GM12878 (cell line): ENCODE measurements at regions not wholly inside any gene's neighbourhood (a gene's known extent, or its start where the extent isn't known, plus 50 kb on each side); places are given as distances from the start of the nearest gene placed in this dataset.
A peak's percentile ranks its signal among the peaks of the same experiment; 100 is the strongest.

ENCODE experiments used
- ATAC-seq: fragments of 200-7000 bp; cut with Tn5 transposase; 3 replicates; pipeline ENCODE4 v1.9.1; 2020; ENCODE audit warnings: mild to moderate bottlenecking, moderate library complexity
- BruUV-seq: library from RNA; stranded (reverse); fragments of 400-500 nt; replicated peaks from 2 replicates; lab custom pipeline; 2021; lab: Mats Ljungman, UMichigan
- CTCF ChIA-PET: fragments of 300-600 bp; sonication (Branson Sonifier 250); formaldehyde crosslinking; extraction: SDS; loops from one replicate; lab custom pipeline; 2021; ENCODE audit warnings: inconsistent platforms; lab: Yijun Ruan, JAX
- POLR2A ChIA-PET: fragments of 350-600 bp; formaldehyde crosslinking; extraction: SDS; loops from one replicate; lab custom pipeline; 2021; ENCODE audit warnings: inconsistent platforms; lab: Charles Lee
- RAD21 ChIA-PET: fragments of 300-600 bp; sonication (Branson Sonifier 250); formaldehyde crosslinking; loops from one replicate; lab custom pipeline; 2023; ENCODE audit warnings: antibody characterized with exemption; ENCODE audit not compliant: unreplicated experiment; lab: Charles Lee
- SMC1A ChIA-PET: fragments of 300-600 bp; sonication (Branson Sonifier 250); formaldehyde crosslinking; loops from one replicate; lab custom pipeline; 2023; ENCODE audit not compliant: unreplicated experiment, uncharacterized antibody; lab: Charles Lee
- DNase-seq: peaks from one replicate; pipeline ENCODE4 v3.0.0-alpha.2; 2011; ENCODE audit warnings: low read depth, low spot score
- FAIRE-seq: peaks from 3 replicates; lab custom pipeline; 2011; peaks lifted over from hg19 to GRCh38; lab: Jason Lieb, UNC
- H2AFZ ChIP-seq: 2 replicates; pipeline ENCODE4 v1.6.0; 2011; ENCODE audit warnings: low read depth, low read length, control low read depth; ENCODE audit not compliant: control insufficient read depth
- H3K27ac ChIP-seq: 2 replicates; pipeline ENCODE4 v1.5.1; 2011; ENCODE audit warnings: control low read depth; ENCODE audit not compliant: control insufficient read depth, insufficient read depth
- H3K27me3 ChIP-seq, 2 experiments: replicated peaks in 1 of 2; 2 replicates each; pipeline versions ENCODE4 v1.6.0 to v1.6.1; 2011; ENCODE audit warnings: low read length in 1 of 2; ENCODE audit not compliant: control insufficient read depth in 2 of 2, insufficient read depth in 2 of 2
- H3K36me3 ChIP-seq, 2 experiments: 2 replicates each; pipeline ENCODE4 v1.5.1; 2011; ENCODE audit warnings: low read length in 1 of 2; ENCODE audit not compliant: control insufficient read depth in 2 of 2, insufficient read depth in 2 of 2
- H3K4me1 ChIP-seq: 2 replicates; pipeline ENCODE4 v1.6.1; 2011; ENCODE audit warnings: mild to moderate bottlenecking, low read length, moderate library complexity, mixed read lengths; ENCODE audit not compliant: control insufficient read depth, insufficient read depth
- H3K4me2 ChIP-seq: 2 replicates; pipeline ENCODE4 v1.6.0; 2011; ENCODE audit warnings: control low read depth; ENCODE audit not compliant: control insufficient read depth, insufficient read depth
- H3K4me3 ChIP-seq: fragments of 200-600 bp; sonication (generic); 2 replicates; pipeline ENCODE4 v1.5.1; 2016
- H3K79me2 ChIP-seq: 2 replicates; pipeline ENCODE4 v1.6.0; 2011; ENCODE audit warnings: low read length; ENCODE audit not compliant: control insufficient read depth, insufficient read depth
- H3K9ac ChIP-seq: 2 replicates; pipeline ENCODE4 v1.8.0; 2011; ENCODE audit warnings: low read length, control low read depth, mixed read lengths; ENCODE audit not compliant: control insufficient read depth, insufficient read depth
- H3K9me3 ChIP-seq: replicated peaks from 3 replicates; pipeline ENCODE4 v1.5.1; 2011; ENCODE audit warnings: mild to moderate bottlenecking, low read length; ENCODE audit not compliant: control insufficient read depth, insufficient read depth
- H4K20me1 ChIP-seq: 2 replicates; pipeline ENCODE4 v1.6.0; 2011; ENCODE audit not compliant: control insufficient read depth, insufficient read depth
- BCL11A ChIP-seq: IDR thresholded peaks from 2 replicates; pipeline ENCODE4 v1.6.1; 2011; ENCODE audit warnings: low read depth, low read length
- CBX3 ChIP-seq: fragments of 200-600 bp; sonication (generic); IDR thresholded peaks from 2 replicates; pipeline ENCODE4 v1.6.1; 2016; ENCODE audit warnings: low read depth, borderline replicate concordance
- EED ChIP-seq: sonication (generic); IDR thresholded peaks from 2 replicates; pipeline ENCODE4 v1.6.1; 2016; ENCODE audit warnings: antibody characterized with exemption, low read depth
- ETV6 ChIP-seq, 2 experiments: fragments of 450-650 bp in 1 of 2; IDR thresholded peaks in 1 of 2; conservative IDR thresholded peaks in 1 of 2; 2 replicates each; pipeline ENCODE4 v1.6.1; 2014; ENCODE audit warnings: antibody characterized with exemption in 1 of 2, borderline replicate concordance in 1 of 2, low read depth in 1 of 2, mild to moderate bottlenecking in 1 of 2, moderate library complexity in 1 of 2
- NFIC ChIP-seq: IDR thresholded peaks from 2 replicates; pipeline ENCODE4 v1.6.1; 2012; ENCODE audit warnings: low read depth, mild to moderate bottlenecking, inconsistent platforms, low read length, moderate library complexity
- NFXL1 ChIP-seq: fragments of 450-650 bp; IDR thresholded peaks from 2 replicates; pipeline ENCODE4 v1.6.1; 2017; ENCODE audit warnings: antibody characterized with exemption, mild to moderate bottlenecking, borderline replicate concordance
- NFYA ChIP-seq: IDR thresholded peaks from 2 replicates; pipeline ENCODE4 v1.6.1; 2011; ENCODE audit warnings: low read depth, mild to moderate bottlenecking, low read length, improper control_type of control experiment, borderline replicate concordance
- POU2F2 ChIP-seq: IDR thresholded peaks from 3 replicates; pipeline ENCODE4 v1.6.1; 2011; ENCODE audit warnings: low read depth, mild to moderate bottlenecking, low read length, borderline replicate concordance
- RFX5 ChIP-seq: IDR thresholded peaks from 2 replicates; pipeline ENCODE4 v1.6.1; 2011; ENCODE audit warnings: low read depth, low read length, improper control_type of control experiment
- SIX5 ChIP-seq: IDR thresholded peaks from 2 replicates; pipeline ENCODE4 v1.6.1; 2011; ENCODE audit warnings: mild to moderate bottlenecking, low read depth, low read length, moderate library complexity; ENCODE audit not compliant: severe bottlenecking
- ZBTB4 ChIP-seq: fragments of 450-650 bp; formaldehyde crosslinking; IDR thresholded peaks from 2 replicates; pipeline ENCODE4 v1.4.0; 2022; ENCODE audit warnings: mild to moderate bottlenecking, moderate library complexity
- ZNF622 ChIP-seq: fragments of 450-650 bp; IDR thresholded peaks from 2 replicates; pipeline ENCODE4 v1.6.1; 2017; ENCODE audit warnings: mild to moderate bottlenecking, inconsistent platforms
- ZNF687 ChIP-seq: fragments of 450-650 bp; IDR thresholded peaks from 2 replicates; pipeline ENCODE4 v1.6.1; 2017; ENCODE audit warnings: mild to moderate bottlenecking, moderate library complexity
- WGBS: methylation state at CpG from one replicate; pipeline ENCODE4 v1.1.6; 2016; ENCODE audit warnings: low lambda C conversion rate; ENCODE audit not compliant: insufficient replicate concordance, insufficient coverage; ENCODE audit errors: missing lambda C conversion rate; 5-methylcytosine and 5-hydroxymethylcytosine counted together
- in situ Hi-C: fragments of 300-500 bp; cut with MboI; formaldehyde crosslinking; loops from 9 replicates; pipeline ENCODE4 v1.14.3; 2018; ENCODE audit warnings: mixed read lengths
- intact Hi-C: fragments of 100-400 bp; cut with micrococcal nuclease; formaldehyde crosslinking; loops from one replicate; pipeline ENCODE4 v1.14.2; 2022; ENCODE audit not compliant: unreplicated experiment
- TF ChIP-seq, protein P1 (sequence below): IDR thresholded peaks from 2 replicates; pipeline ENCODE4 v1.6.1; 2011; ENCODE audit warnings: mild to moderate bottlenecking, low read depth, low read length, moderate library complexity; ENCODE audit not compliant: insufficient replicate concordance

- 25% methylated on average over 8 of the region's 8 CpGs for WGBS
- Histone ChIP-seq H2AFZ (no peak overlapping the region; the same call in 1 of the 2 replicates), H3K4me3 (no peak overlapping the region), H3K79me2 (no peaks in the 10 kb centered on the region), H3K4me2 (peak overlapping the region; percentile 4; the same call in 1 of the 2 replicates), H3K9me3 (no peaks in the 10 kb centered on the region; the same call in 1 of the 3 replicates), H3K27me3 (no peaks in the 10 kb centered on the region), H3K9ac (no peak overlapping the region), H3K4me1 (peaks cover 15% of the 10 kb centered on the region; the same call in 1 of the 2 replicates), H4K20me1 (no peaks in the 10 kb centered on the region), H3K27ac (no peak overlapping the region), H3K36me3 (no peaks in the 10 kb centered on the region)
- ChIA-PET POLR2A (interaction anchor here (2.1 kb wide), 1 partner anchor 13 kb away, joined by 10 read pairs; no protein-coding TSS in a partner anchor), RAD21 (interaction anchor here (0.8 to 0.9 kb wide), 2 partner anchors 14 to 19 kb away, joined by 3 to 4 read pairs; no protein-coding TSS in a partner anchor), SMC1A (interaction anchor here (1.1 to 3.8 kb wide), 3 partner anchors 11 to 19 kb away, joined by 3 to 24 read pairs (median 4); no protein-coding TSS in a partner anchor), CTCF (interaction anchor here (0.9 to 1.6 kb wide), 7 partner anchors 9 to 250 kb away, joined by 3 to 6 read pairs (median 3); no protein-coding TSS in a partner anchor)
- DNase-seq (no peak), FAIRE-seq (no peak), ATAC-seq (peak; percentile 52)
- intact Hi-C loops, result no loop called here
- in situ Hi-C loops, result no loop called here
- no TSS peak for BruUV-seq
- no peak for TF ChIP-seq ZBTB4 (CRISPR knock-in tag)
- no peak for TF ChIP-seq RFX5
- 0 out of 2 replicates have a peak, but pooled peaks have one; percentile 15 for TF ChIP-seq NFIC
- TF ChIP-seq POU2F2, result 0 out of 3 replicates have a peak, but pooled peaks have one; percentile 63
- TF ChIP-seq EED, result peak; percentile 31; the same call in 1 of the 2 replicates
- TF ChIP-seq NFXL1, result no peak
- no peak for TF ChIP-seq ZNF687
- TF ChIP-seq SIX5, result no peak
- TF ChIP-seq NFYA, result no peak
- TF ChIP-seq ZNF622, result no peak
- no peak for TF ChIP-seq CBX3
- TF ChIP-seq, protein P1, sequence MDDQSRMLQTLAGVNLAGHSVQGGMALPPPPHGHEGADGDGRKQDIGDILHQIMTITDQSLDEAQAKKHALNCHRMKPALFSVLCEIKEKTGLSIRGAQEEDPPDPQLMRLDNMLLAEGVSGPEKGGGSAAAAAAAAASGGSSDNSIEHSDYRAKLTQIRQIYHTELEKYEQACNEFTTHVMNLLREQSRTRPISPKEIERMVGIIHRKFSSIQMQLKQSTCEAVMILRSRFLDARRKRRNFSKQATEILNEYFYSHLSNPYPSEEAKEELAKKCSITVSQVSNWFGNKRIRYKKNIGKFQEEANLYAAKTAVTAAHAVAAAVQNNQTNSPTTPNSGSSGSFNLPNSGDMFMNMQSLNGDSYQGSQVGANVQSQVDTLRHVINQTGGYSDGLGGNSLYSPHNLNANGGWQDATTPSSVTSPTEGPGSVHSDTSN, result peak; percentile 18
- TF ChIP-seq ETV6 (conservative IDR thresholded peaks at IDR 0.05 in 1 of 2, IDR thresholded peaks at IDR 0.05 in 1 of 2; ENCODE audit: borderline replicate concordance in 1 of 2, low read depth in 1 of 2), result no peak
- peak; percentile 32; the same call in 1 of the 2 replicates for TF ChIP-seq BCL11A
Measured at GRCh38 chr14:61876362-61877034, 114.3 kb downstream of the SNAPC1 start.
